SU-DHL-6 (cell line): ENCODE measurements at regions not wholly inside any gene's neighbourhood (a gene's known extent, or its start where the extent isn't known, plus 50 kb on each side); places are given as distances from the start of the nearest gene placed in this dataset.

Experiments
- CTCF ChIP-seq: fragments of 200-600 bp; sonication (generic); IDR thresholded peaks from one replicate; pipeline ENCODE4 v1.5.1; 2017; ENCODE audit warnings: antibody characterized with exemption, mild to moderate bottlenecking, low read length, moderate library complexity; ENCODE audit not compliant: insufficient read depth, poor library complexity, severe bottlenecking
- EZH2phosphoT487 ChIP-seq: fragments of 200-600 bp; sonication (generic), shearing (Covaris generic); conservative IDR thresholded peaks from 2 replicates; pipeline ENCODE4 v1.6.1; 2018; ENCODE audit warnings: mild to moderate bottlenecking, antibody characterized with exemption, low read length, moderate library complexity, mixed read lengths

- TF ChIP-seq CTCF, result no peak
- TF ChIP-seq EZH2phosphoT487, result no peak
Measured at GRCh38 chr5:87912419-87912818, 356.2 kb downstream of the TMEM161B start.
